K562 (cell line): ENCODE measurements at regions not wholly inside any gene's neighbourhood (a gene's known extent, or its start where the extent isn't known, plus 50 kb on each side); places are given as distances from the start of the nearest gene placed in this dataset.

ENCODE experiments used
- ATAC-seq: fragments of 200-7000 bp; cut with Tn5 transposase; 3 replicates; pipeline ENCODE4 v1.9.1; 2020; ENCODE audit warnings: moderate library complexity
- BruUV-seq: library from RNA; stranded (reverse); fragments of 400-500 nt; replicated peaks from 2 replicates; lab custom pipeline; 2021; lab: Mats Ljungman, UMichigan
- CTCF ChIA-PET: fragments of 300-600 bp; formaldehyde crosslinking; extraction: SDS; loops from one replicate; lab custom pipeline; 2021; ENCODE audit warnings: low intra/inter-chr PET ratio; lab: Yijun Ruan, JAX
- POLR2A ChIA-PET: fragments of 300-600, 350-650 bp; sonication (Branson Sonifier 250); formaldehyde crosslinking; extraction: SDS; loops from one replicate; lab custom pipeline; 2021; ENCODE audit warnings: antibody characterized with exemption, inconsistent platforms; lab: Yijun Ruan, JAX
- DNase-seq, 4 experiments: peaks; one replicate each; pipeline versions ENCODE4 v3.0.0 to v3.0.0-alpha.2; 2011 to 2018; ENCODE audit warnings: low spot score in 3 of 4, mixed read lengths in 3 of 4; ENCODE audit errors: extremely low read depth in 1 of 4
- FAIRE-seq: peaks from 2 replicates; lab custom pipeline; 2011; peaks lifted over from hg19 to GRCh38; lab: Jason Lieb, UNC
- H2AFZ ChIP-seq: 2 replicates; pipeline ENCODE4 v1.6.0; 2011; ENCODE audit warnings: low read depth, low read length, control low read depth, inconsistent platforms
- H3K27ac ChIP-seq: fragments of 200-600 bp; 3 replicates; pipeline ENCODE4 v1.8.0; 2011; ENCODE audit warnings: low read depth, mild to moderate bottlenecking, control low read depth, inconsistent platforms, low read length, moderate library complexity, mixed read lengths; ENCODE audit errors: extremely low read depth
- H3K27me3 ChIP-seq, 2 experiments: fragments of 300-600 bp in 1 of 2; 2 replicates in 1 of 2; 3 replicates in 1 of 2; pipeline versions ENCODE4 v1.6.0 to v1.8.0; 2011; ENCODE audit warnings: inconsistent platforms in 2 of 2, low read length in 2 of 2, mild to moderate bottlenecking in 1 of 2, mixed read lengths in 1 of 2, moderate library complexity in 1 of 2; ENCODE audit not compliant: control insufficient read depth in 2 of 2, insufficient read depth in 2 of 2
- H3K36me3 ChIP-seq: fragments of 300-600 bp; 3 replicates; pipeline ENCODE4 v1.8.0; 2011; ENCODE audit warnings: mild to moderate bottlenecking, low read length, inconsistent platforms; ENCODE audit not compliant: control insufficient read depth, insufficient read depth
- H3K4me1 ChIP-seq, 2 experiments: fragments of 200-600 bp in 1 of 2; replicated peaks in 1 of 2; 2 replicates in 1 of 2; 3 replicates in 1 of 2; pipeline versions ENCODE4 v1.5.1 to v1.8.0; 2011; ENCODE audit warnings: inconsistent platforms in 2 of 2, low read length in 2 of 2, mild to moderate bottlenecking in 1 of 2, mixed read lengths in 1 of 2, moderate library complexity in 1 of 2; ENCODE audit not compliant: control insufficient read depth in 2 of 2, insufficient read depth in 2 of 2
- H3K4me2 ChIP-seq: 2 replicates; pipeline ENCODE4 v1.6.1; 2011; ENCODE audit warnings: low read length, control low read depth, inconsistent platforms, mixed read lengths; ENCODE audit not compliant: insufficient read depth
- H3K4me3 ChIP-seq: fragments of 200-600 bp; sonication (generic), shearing (Covaris generic); 2 replicates; pipeline ENCODE4 v1.5.1; 2016; ENCODE audit warnings: control low read depth, inconsistent platforms
- H3K79me2 ChIP-seq: fragments of 200-600 bp; 3 replicates; pipeline ENCODE4 v1.8.0; 2011; ENCODE audit warnings: low read length, inconsistent platforms; ENCODE audit not compliant: control insufficient read depth, insufficient read depth
- H3K9ac ChIP-seq, 2 experiments: 2 replicates each; pipeline versions ENCODE4 v1.6.0 to v1.6.1; 2011; ENCODE audit warnings: low read depth in 2 of 2, low read length in 2 of 2, control low read depth in 1 of 2, inconsistent platforms in 1 of 2, mild to moderate bottlenecking in 1 of 2, mixed read lengths in 1 of 2; ENCODE audit not compliant: insufficient read depth in 1 of 2
- H3K9me1 ChIP-seq: one replicate; pipeline ENCODE4 v1.6.0; 2011; ENCODE audit warnings: inconsistent platforms, mild to moderate bottlenecking, low read length, moderate library complexity; ENCODE audit not compliant: control insufficient read depth, insufficient read depth
- H3K9me3 ChIP-seq: replicated peaks from 2 replicates; pipeline ENCODE4 v1.5.1; 2011; ENCODE audit warnings: low read depth, low read length, inconsistent platforms; ENCODE audit not compliant: control insufficient read depth, insufficient read depth
- H4K20me1 ChIP-seq: replicated peaks from 2 replicates; pipeline ENCODE4 v1.6.1; 2011; ENCODE audit warnings: low read length, inconsistent platforms, mixed read lengths; ENCODE audit not compliant: control insufficient read depth, insufficient read depth
- BCOR ChIP-seq: fragments of 450-650 bp; IDR thresholded peaks from 2 replicates; pipeline ENCODE4 v1.6.1; 2016
- BRF1 ChIP-seq: IDR thresholded peaks from 3 replicates; pipeline ENCODE4 v1.6.1; 2011; ENCODE audit warnings: borderline replicate concordance, mild to moderate bottlenecking; ENCODE audit not compliant: insufficient read length; ENCODE audit errors: extremely low read depth
- ESRRA ChIP-seq: fragments of 450-650 bp; IDR thresholded peaks from 2 replicates; pipeline ENCODE4 v1.6.1; 2014; ENCODE audit warnings: low read depth, mild to moderate bottlenecking, moderate library complexity, borderline replicate concordance
- ETV5 ChIP-seq: sonication (generic); formaldehyde crosslinking; IDR thresholded peaks from 2 replicates; pipeline ENCODE4 v1.4.0; 2020; ENCODE audit warnings: low read depth, mild to moderate bottlenecking, missing genetic modification reagents
- GABPB2 ChIP-seq: fragments of 250-450 bp; sonication (Bioruptor Pico); conservative IDR thresholded peaks from 2 replicates; pipeline ENCODE4 v1.5.1; 2021; ENCODE audit warnings: mild to moderate bottlenecking
- IRF2 ChIP-seq: sonication (generic); formaldehyde crosslinking; IDR thresholded peaks from 2 replicates; pipeline ENCODE4 v1.8.1; 2022; ENCODE audit warnings: mild to moderate bottlenecking, missing genetic modification reagents
- NR1H2 ChIP-seq: sonication (generic); formaldehyde crosslinking; IDR thresholded peaks from 2 replicates; pipeline ENCODE4 v1.4.0; 2020; ENCODE audit warnings: mild to moderate bottlenecking, missing genetic modification reagents
- SMARCB1 ChIP-seq: IDR thresholded peaks from 2 replicates; pipeline ENCODE4 v1.6.1; 2011; ENCODE audit warnings: improper control_type of control experiment, low read depth; ENCODE audit not compliant: insufficient read length
- ZNF263 ChIP-seq: sonication (generic); formaldehyde crosslinking; IDR thresholded peaks from 2 replicates; pipeline ENCODE4 v1.8.0; 2022; ENCODE audit warnings: mild to moderate bottlenecking, missing genetic modification reagents, borderline replicate concordance
- WGBS: fragments of 100-300 bp; shearing (Covaris generic); methylation state at CpG from one replicate; pipeline ENCODE4 v1.1.6; 2016; ENCODE audit warnings: low coverage, mixed read lengths; ENCODE audit not compliant: insufficient coverage; ENCODE audit errors: missing lambda C conversion rate; 5-methylcytosine and 5-hydroxymethylcytosine counted together
- in situ Hi-C: fragments of 300-500 bp; cut with MboI; formaldehyde crosslinking; loops from 4 replicates; pipeline ENCODE4 v1.15.0; 2018; ENCODE audit warnings: inconsistent platforms, mixed read lengths
- intact Hi-C: fragments of 100-400 bp; cut with micrococcal nuclease; formaldehyde crosslinking; loops from 2 replicates; pipeline ENCODE4 v1.14.2; 2022
- TF ChIP-seq, protein P1 (sequence below): fragments of 250-450 bp; sonication (Bioruptor Pico); IDR thresholded peaks from 2 replicates; pipeline ENCODE4 v1.4.0; 2020
- TF ChIP-seq, protein P2 (sequence below): fragments of 250-450 bp; sonication (Bioruptor Pico); IDR thresholded peaks from 2 replicates; pipeline ENCODE4 v1.5.0; 2021
- TF ChIP-seq, protein P3 (sequence below): sonication (generic); formaldehyde crosslinking; IDR thresholded peaks from 2 replicates; pipeline ENCODE4 v1.8.1; 2023; ENCODE audit warnings: missing genetic modification reagents, mild to moderate bottlenecking, borderline replicate concordance
- TF ChIP-seq, protein P4 (sequence below): IDR thresholded peaks from 2 replicates; pipeline ENCODE4 v1.6.1; 2014; ENCODE audit warnings: antibody characterized with exemption

GRCh38 chr13:54489359-54489758 is 1460.7 kb downstream of the OLFM4 start:
- H2AFZ ChIP-seq, result no peak overlapping the region
- POLR2A ChIA-PET, result no interaction called here
- FAIRE-seq, result no peak
- TF ChIP-seq NR1H2 (CRISPR knock-in tag), result no peak
- no peak for TF ChIP-seq ZNF263 (CRISPR knock-in tag)
- TF ChIP-seq, protein P1, sequence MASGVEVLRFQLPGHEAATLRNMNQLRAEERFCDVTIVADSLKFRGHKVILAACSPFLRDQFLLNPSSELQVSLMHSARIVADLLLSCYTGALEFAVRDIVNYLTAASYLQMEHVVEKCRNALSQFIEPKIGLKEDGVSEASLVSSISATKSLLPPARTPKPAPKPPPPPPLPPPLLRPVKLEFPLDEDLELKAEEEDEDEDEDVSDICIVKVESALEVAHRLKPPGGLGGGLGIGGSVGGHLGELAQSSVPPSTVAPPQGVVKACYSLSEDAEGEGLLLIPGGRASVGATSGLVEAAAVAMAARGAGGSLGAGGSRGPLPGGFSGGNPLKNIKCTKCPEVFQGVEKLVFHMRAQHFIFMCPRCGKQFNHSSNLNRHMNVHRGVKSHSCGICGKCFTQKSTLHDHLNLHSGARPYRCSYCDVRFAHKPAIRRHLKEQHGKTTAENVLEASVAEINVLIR (CRISPR knock-in tag), result no peak
- no peak for TF ChIP-seq BCOR
- TF ChIP-seq, protein P2, sequence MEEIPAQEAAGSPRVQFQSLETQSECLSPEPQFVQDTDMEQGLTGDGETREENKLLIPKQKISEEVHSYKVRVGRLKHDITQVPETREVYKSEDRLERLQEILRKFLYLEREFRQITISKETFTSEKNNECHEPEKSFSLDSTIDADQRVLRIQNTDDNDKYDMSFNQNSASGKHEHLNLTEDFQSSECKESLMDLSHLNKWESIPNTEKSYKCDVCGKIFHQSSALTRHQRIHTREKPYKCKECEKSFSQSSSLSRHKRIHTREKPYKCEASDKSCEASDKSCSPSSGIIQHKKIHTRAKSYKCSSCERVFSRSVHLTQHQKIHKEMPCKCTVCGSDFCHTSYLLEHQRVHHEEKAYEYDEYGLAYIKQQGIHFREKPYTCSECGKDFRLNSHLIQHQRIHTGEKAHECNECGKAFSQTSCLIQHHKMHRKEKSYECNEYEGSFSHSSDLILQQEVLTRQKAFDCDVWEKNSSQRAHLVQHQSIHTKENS, result no peak
- no peak for TF ChIP-seq SMARCB1
- no peak for TF ChIP-seq ESRRA
- no peak for TF ChIP-seq GABPB2 (CRISPR knock-in tag)
- no peak for TF ChIP-seq BRF1
- TF ChIP-seq, protein P3, sequence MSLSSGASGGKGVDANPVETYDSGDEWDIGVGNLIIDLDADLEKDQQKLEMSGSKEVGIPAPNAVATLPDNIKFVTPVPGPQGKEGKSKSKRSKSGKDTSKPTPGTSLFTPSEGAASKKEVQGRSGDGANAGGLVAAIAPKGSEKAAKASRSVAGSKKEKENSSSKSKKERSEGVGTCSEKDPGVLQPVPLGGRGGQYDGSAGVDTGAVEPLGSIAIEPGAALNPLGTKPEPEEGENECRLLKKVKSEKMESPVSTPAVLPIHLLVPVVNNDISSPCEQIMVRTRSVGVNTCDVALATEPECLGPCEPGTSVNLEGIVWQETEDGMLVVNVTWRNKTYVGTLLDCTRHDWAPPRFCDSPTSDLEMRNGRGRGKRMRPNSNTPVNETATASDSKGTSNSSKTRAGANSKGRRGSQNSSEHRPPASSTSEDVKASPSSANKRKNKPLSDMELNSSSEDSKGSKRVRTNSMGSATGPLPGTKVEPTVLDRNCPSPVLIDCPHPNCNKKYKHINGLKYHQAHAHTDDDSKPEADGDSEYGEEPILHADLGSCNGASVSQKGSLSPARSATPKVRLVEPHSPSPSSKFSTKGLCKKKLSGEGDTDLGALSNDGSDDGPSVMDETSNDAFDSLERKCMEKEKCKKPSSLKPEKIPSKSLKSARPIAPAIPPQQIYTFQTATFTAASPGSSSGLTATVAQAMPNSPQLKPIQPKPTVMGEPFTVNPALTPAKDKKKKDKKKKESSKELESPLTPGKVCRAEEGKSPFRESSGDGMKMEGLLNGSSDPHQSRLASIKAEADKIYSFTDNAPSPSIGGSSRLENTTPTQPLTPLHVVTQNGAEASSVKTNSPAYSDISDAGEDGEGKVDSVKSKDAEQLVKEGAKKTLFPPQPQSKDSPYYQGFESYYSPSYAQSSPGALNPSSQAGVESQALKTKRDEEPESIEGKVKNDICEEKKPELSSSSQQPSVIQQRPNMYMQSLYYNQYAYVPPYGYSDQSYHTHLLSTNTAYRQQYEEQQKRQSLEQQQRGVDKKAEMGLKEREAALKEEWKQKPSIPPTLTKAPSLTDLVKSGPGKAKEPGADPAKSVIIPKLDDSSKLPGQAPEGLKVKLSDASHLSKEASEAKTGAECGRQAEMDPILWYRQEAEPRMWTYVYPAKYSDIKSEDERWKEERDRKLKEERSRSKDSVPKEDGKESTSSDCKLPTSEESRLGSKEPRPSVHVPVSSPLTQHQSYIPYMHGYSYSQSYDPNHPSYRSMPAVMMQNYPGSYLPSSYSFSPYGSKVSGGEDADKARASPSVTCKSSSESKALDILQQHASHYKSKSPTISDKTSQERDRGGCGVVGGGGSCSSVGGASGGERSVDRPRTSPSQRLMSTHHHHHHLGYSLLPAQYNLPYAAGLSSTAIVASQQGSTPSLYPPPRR, result no peak
- TF ChIP-seq ETV5 (CRISPR knock-in tag), result no peak
- TF ChIP-seq IRF2 (CRISPR knock-in tag), result no peak
- TF ChIP-seq, protein P4, sequence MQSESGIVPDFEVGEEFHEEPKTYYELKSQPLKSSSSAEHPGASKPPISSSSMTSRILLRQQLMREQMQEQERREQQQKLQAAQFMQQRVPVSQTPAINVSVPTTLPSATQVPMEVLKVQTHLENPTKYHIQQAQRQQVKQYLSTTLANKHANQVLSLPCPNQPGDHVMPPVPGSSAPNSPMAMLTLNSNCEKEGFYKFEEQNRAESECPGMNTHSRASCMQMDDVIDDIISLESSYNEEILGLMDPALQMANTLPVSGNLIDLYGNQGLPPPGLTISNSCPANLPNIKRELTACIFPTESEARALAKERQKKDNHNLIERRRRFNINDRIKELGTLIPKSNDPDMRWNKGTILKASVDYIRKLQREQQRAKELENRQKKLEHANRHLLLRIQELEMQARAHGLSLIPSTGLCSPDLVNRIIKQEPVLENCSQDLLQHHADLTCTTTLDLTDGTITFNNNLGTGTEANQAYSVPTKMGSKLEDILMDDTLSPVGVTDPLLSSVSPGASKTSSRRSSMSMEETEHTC, result no peak
- TF ChIP-seq, all 486 proteins: peak for 0
- no peaks in the 10 kb centered on the region for H3K36me3 ChIP-seq
- H3K9ac ChIP-seq, result no peak overlapping the region
- H3K4me2 ChIP-seq, result no peak overlapping the region
- no TSS peak for BruUV-seq
- H3K27me3 ChIP-seq, result no peaks in the 10 kb centered on the region
- H3K4me3 ChIP-seq, result no peak overlapping the region
- H3K4me1 ChIP-seq, result no peaks in the 10 kb centered on the region
- H3K79me2 ChIP-seq, result no peaks in the 10 kb centered on the region
- ATAC-seq (no peak), DNase-seq (no peak)
- H3K9me3 ChIP-seq, result no peaks in the 10 kb centered on the region
- intact Hi-C loops (no loop called here), in situ Hi-C loops (no loop called here)
- no peaks in the 10 kb centered on the region for H4K20me1 ChIP-seq
- no peaks in the 10 kb centered on the region for H3K9me1 ChIP-seq
- 0% methylated on average over 1 of the region's 1 CpG for WGBS
- CTCF ChIA-PET, result no interaction called here
- no peak overlapping the region for H3K27ac ChIP-seq
